HUES48 (cell line): ENCODE measurements at regions not wholly inside any gene's neighbourhood (a gene's known extent, or its start where the extent isn't known, plus 50 kb on each side); places are given as distances from the start of the nearest gene placed in this dataset.

Experiments
- H3K27ac ChIP-seq: one replicate; pipeline ENCODE4 v1.7.0; 2013; ENCODE audit warnings: low read depth, low read length, inconsistent platforms
- H3K27me3 ChIP-seq: 2 replicates; pipeline ENCODE4 v1.6.1; 2013; ENCODE audit warnings: mild to moderate bottlenecking, low read length; ENCODE audit not compliant: control insufficient read depth, insufficient read depth
- H3K36me3 ChIP-seq: 2 replicates; pipeline ENCODE4 v1.6.1; 2013; ENCODE audit warnings: low read length; ENCODE audit not compliant: control insufficient read depth, insufficient read depth
- H3K4me1 ChIP-seq: 2 replicates; pipeline ENCODE4 v1.6.1; 2013; ENCODE audit warnings: mild to moderate bottlenecking, low read length; ENCODE audit not compliant: control insufficient read depth, insufficient read depth
- H3K4me3 ChIP-seq: 2 replicates; pipeline ENCODE4 v1.5.1; 2013; ENCODE audit warnings: mild to moderate bottlenecking, low read depth, low read length
- H3K9ac ChIP-seq: 2 replicates; pipeline ENCODE4 v1.6.1; 2013; ENCODE audit warnings: mild to moderate bottlenecking, low read depth, low read length, moderate library complexity
- H3K9me3 ChIP-seq: 2 replicates; pipeline ENCODE4 v1.6.1; 2013; ENCODE audit warnings: low read length; ENCODE audit not compliant: control insufficient read depth, insufficient read depth

DNA sequence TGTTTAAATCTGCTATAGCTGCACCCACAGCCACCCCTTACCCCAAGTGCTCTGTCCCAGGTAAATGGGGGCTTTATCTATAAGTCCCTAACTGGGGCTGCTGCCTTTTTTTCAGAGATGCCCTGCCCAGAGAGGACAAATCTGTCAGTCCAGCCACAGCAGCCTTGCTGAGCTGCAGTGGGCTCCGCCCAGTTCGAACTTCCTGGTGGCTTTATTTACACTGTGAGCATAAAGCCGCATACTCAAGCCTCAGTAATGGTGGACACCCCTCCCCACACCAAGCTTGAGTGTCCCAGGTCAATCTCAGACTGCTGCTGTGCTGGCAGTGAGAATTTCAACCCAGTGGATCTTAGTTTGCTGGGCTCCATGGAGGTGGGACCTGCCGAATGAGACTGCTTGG is 505.2 kb downstream of the CBLN4 start:
- Histone ChIP-seq H3K4me1 (no peaks in the 10 kb centered on the region), H3K4me3 (no peak overlapping the region), H3K27ac (no peak overlapping the region), H3K36me3 (no peaks in the 10 kb centered on the region), H3K9ac (no peak overlapping the region), H3K9me3 (no peaks in the 10 kb centered on the region), H3K27me3 (no peaks in the 10 kb centered on the region)

DNA sequence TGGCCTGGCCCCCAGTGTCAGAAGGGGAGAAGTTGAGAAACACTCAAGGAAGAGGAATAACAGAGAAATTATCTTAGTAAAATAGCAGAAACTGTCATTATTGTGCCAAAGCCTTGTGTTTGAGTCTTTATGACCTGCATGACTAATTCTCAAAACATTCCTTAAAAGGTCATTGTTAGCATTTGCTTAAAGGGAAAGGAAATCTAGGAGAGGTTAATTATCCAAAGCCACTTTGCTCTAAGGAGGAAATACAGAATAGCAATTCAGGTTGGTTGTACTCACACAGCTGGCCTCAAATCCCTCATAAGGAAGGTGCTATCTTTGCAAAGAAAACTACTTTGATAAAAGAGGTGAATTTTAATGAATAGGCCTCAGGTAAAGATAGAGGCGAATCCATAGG is 516.7 kb downstream of the CBLN4 start:
- Histone ChIP-seq H3K27me3 (no peaks in the 10 kb centered on the region), H3K4me3 (no peak overlapping the region), H3K9me3 (no peaks in the 10 kb centered on the region; the same call in 1 of the 2 replicates), H3K27ac (no peak overlapping the region), H3K36me3 (no peaks in the 10 kb centered on the region), H3K9ac (no peak overlapping the region), H3K4me1 (0 out of 2 replicates have a peak, but pooled peaks cover 4% of the 10 kb centered on the region)

- no peaks in the 10 kb centered on the region for H3K36me3 ChIP-seq
- H3K4me1 ChIP-seq = peaks cover 11% of the 10 kb centered on the region
- H3K27me3 ChIP-seq = no peaks in the 10 kb centered on the region
- H3K27ac ChIP-seq = no peak overlapping the region
- H3K9me3 ChIP-seq = no peaks in the 10 kb centered on the region
- H3K9ac ChIP-seq = no peak overlapping the region
- H3K4me3 ChIP-seq = no peak overlapping the region
These were observed 526.4 kb downstream of the CBLN4 start for GRCh38 chr20:55478724-55479450.

DNA sequence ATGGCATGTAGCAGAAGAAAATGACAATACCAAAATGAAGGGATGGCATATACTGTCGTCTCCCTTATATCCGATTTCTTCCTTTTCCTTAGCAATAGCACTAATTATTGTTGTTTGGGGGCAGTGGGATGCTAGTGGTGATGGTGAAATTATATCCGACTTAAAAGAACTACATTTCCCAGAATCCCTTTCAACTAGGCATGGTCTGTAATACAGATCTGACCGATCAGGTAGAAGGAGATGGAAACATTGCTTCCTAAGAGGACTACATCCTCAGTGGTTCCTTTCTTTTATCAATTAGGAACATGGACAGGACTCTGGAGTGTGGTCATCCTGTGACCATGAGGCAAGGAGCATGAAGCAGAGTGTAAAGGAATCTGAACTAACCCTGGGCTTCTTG is 532.6 kb downstream of the CBLN4 start:
- H3K27me3 ChIP-seq = no peaks in the 10 kb centered on the region
- H3K27ac ChIP-seq = no peak overlapping the region
- no peaks in the 10 kb centered on the region for H3K36me3 ChIP-seq
- H3K4me1 ChIP-seq = peaks cover 28% of the 10 kb centered on the region
- H3K9me3 ChIP-seq = no peaks in the 10 kb centered on the region
- no peak overlapping the region for H3K9ac ChIP-seq
- no peak overlapping the region for H3K4me3 ChIP-seq

DNA sequence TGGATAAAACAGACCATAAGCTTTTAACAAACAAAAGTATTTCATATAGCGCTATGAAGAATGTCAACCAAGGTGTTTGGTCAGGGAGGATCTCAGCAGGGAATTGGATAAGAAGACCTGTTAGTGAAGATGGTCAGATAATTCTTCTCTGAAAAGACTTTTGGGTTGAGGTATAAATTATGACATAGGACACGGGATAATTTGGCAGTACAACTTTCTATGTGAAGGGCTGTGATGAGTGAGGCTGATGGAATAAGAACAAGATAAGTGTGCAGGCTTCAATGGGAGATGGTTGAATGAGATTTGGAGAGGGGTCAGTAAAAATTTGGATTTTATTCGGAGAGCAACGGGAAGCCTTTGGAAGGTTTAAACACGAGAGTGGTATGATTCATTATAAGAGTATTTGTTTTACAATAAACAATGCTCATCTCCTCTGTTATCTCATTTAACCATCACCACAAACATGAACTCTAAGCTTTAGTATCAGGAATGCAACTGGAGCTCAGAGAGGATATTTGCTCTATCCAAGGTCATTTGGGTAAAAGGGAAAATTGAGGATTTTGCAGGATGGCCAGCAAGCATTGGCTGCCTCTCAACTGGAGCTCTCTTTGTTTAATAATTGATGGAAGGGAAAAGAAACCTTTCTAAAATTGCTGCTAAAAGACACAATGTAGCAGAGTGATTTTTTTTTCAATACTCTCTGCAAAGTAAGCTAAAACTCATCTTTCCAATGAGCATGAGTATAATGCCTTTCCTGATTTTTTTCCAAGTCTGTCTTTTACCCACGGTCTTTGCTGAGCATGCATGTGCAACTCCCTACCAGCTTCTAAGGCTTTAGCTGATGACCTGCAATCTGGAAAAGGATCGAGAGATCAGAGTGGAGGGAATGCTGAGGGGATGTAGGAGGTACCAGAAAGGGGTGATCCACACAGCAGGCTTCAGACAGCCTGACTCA is 534.0 kb downstream of the CBLN4 start:
- Histone ChIP-seq H3K9ac (no peak overlapping the region), H3K27ac (no peak overlapping the region), H3K4me3 (no peak overlapping the region), H3K9me3 (no peaks in the 10 kb centered on the region), H3K27me3 (no peaks in the 10 kb centered on the region), H3K4me1 (peaks cover 28% of the 10 kb centered on the region), H3K36me3 (no peaks in the 10 kb centered on the region)

DNA sequence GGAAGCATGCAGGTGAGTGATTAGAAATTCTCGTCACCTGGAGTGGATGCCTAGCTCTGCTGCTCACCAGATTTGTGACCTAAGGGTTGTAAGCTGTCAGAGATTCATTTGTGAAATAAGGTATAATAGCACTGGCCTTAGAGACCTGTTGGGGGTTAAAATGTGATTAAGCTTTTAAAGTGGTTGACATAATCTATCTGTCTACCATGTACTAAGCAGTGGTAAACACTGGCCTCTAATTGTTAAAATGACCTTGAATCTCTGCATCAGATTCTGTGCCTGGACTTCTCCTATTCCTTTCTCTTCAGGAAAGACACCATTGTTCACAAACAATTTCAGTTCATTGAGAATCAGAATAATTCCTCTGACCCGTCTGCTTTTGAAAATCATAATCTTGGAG is 536.2 kb downstream of the CBLN4 start:
- Histone ChIP-seq H3K9me3 (no peaks in the 10 kb centered on the region), H3K36me3 (no peaks in the 10 kb centered on the region), H3K9ac (no peak overlapping the region), H3K27ac (no peak overlapping the region), H3K27me3 (no peaks in the 10 kb centered on the region), H3K4me1 (peaks cover 19% of the 10 kb centered on the region), H3K4me3 (no peak overlapping the region)

GRCh38 chr20:55461519-55461918 is 543.8 kb downstream of the CBLN4 start:
- no peaks in the 10 kb centered on the region for H3K36me3 ChIP-seq
- no peaks in the 10 kb centered on the region for H3K27me3 ChIP-seq
- no peaks in the 10 kb centered on the region for H3K4me1 ChIP-seq
- no peak overlapping the region for H3K4me3 ChIP-seq
- H3K9me3 ChIP-seq = no peaks in the 10 kb centered on the region
- no peak overlapping the region for H3K27ac ChIP-seq
- no peak overlapping the region for H3K9ac ChIP-seq

DNA sequence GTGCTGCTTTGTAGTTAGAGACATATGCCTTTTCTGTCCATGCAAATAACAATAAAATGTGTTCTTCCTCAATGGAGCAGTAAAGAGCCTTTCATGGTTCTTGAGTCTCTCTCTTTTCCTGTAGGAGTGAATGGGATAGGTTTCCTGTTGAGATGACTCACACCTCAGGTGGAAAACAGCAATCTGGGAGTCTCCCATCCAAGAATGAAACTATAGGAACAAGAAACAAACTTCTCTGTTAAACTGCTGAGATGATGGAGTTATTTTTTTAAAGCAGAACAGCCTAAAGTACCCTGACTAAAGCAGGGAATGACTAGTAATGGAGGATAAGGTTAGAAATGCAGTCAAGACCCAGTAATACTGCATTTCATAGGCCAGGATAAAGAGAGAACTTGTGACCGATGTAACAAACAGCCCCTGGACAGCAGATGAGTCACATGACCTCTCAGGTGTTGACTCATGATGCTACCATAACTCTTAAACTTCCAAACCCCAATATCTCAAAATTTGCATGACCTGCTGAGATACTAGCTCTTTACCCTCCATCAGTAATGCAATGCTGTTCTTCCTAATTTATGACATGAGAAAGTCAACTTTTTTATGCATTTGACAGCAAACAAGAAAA is 548.9 kb downstream of the CBLN4 start:
- Histone ChIP-seq H3K4me1 (no peaks in the 10 kb centered on the region), H3K9me3 (no peaks in the 10 kb centered on the region), H3K27ac (no peak overlapping the region)

DNA sequence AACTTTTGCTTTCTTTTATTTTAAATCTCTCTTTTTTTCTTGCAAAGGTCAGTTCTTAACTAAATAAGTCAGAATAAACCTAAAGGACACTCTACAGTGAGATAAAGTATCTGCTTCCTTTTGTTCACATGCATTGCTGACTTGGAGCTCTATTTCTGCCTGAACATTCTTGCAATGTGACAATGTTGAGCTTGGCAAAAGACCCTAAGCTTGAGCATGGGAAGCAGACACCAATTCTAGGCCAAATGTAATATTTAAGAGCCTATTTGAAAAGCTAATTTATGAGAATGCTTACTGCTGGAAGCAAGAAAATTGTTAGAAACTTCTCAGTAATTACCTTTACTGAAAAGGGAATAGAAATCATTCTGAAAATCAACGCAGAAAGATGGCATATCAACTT is 556.2 kb downstream of the CBLN4 start:
- H3K27me3 ChIP-seq = no peaks in the 10 kb centered on the region
- H3K27ac ChIP-seq = no peak overlapping the region
- no peak overlapping the region for H3K4me3 ChIP-seq
- H3K9me3 ChIP-seq = no peaks in the 10 kb centered on the region; the same call in 1 of the 2 replicates
- no peak overlapping the region for H3K9ac ChIP-seq
- no peaks in the 10 kb centered on the region for H3K36me3 ChIP-seq
- peaks cover 2% of the 10 kb centered on the region; the same call in 1 of the 2 replicates for H3K4me1 ChIP-seq

More for the DNA sequence above, 548.9 kb downstream of the CBLN4 start:
- Histone ChIP-seq H3K36me3 (no peaks in the 10 kb centered on the region), H3K9ac (no peak overlapping the region), H3K27me3 (no peaks in the 10 kb centered on the region), H3K4me3 (no peak overlapping the region)

- Histone ChIP-seq H3K4me3 (no peak overlapping the region), H3K4me1 (peaks cover 2% of the 10 kb centered on the region; the same call in 1 of the 2 replicates), H3K27me3 (no peaks in the 10 kb centered on the region), H3K9me3 (no peaks in the 10 kb centered on the region; the same call in 1 of the 2 replicates), H3K27ac (no peak overlapping the region), H3K36me3 (no peaks in the 10 kb centered on the region), H3K9ac (no peak overlapping the region)
These were observed 559.0 kb downstream of the CBLN4 start for GRCh38 chr20:55446301-55446700.
